H9 (cell line): ENCODE measurements at regions not wholly inside any gene's neighbourhood (a gene's known extent, or its start where the extent isn't known, plus 50 kb on each side); places are given as distances from the start of the nearest gene placed in this dataset.

Source experiments
- DNase-seq: peaks from one replicate; pipeline ENCODE4 v3.0.0-alpha.2; 2017
- H2AFZ ChIP-seq: one replicate; pipeline ENCODE4 v1.6.1; 2013; ENCODE audit warnings: mild to moderate bottlenecking, low read length, control low read depth, moderate library complexity
- H2AK5ac ChIP-seq: 2 replicates; pipeline ENCODE4 v1.6.1; 2013; ENCODE audit warnings: low read length, control low read depth, mixed read lengths; ENCODE audit not compliant: insufficient read length
- H2BK120ac ChIP-seq: one replicate; pipeline ENCODE4 v1.6.1; 2013; ENCODE audit warnings: low read depth, mild to moderate bottlenecking, low read length, control low read depth, inconsistent platforms; ENCODE audit not compliant: poor library complexity, severe bottlenecking
- H2BK12ac ChIP-seq: 2 replicates; pipeline ENCODE4 v1.6.1; 2013; ENCODE audit warnings: low read length, control low read depth, mixed read lengths, low read depth; ENCODE audit not compliant: insufficient read length
- H2BK15ac ChIP-seq: 2 replicates; pipeline ENCODE4 v1.6.1; 2013; ENCODE audit warnings: low read depth, low read length, control low read depth
- H2BK20ac ChIP-seq: one replicate; pipeline ENCODE4 v1.6.1; 2013; ENCODE audit warnings: low read depth, mild to moderate bottlenecking, low read length, control low read depth, inconsistent platforms; ENCODE audit not compliant: poor library complexity, severe bottlenecking
- H2BK5ac ChIP-seq: 2 replicates; pipeline ENCODE4 v1.6.1; 2013; ENCODE audit warnings: low read length, control low read depth, mixed read lengths; ENCODE audit not compliant: insufficient read length
- H3K14ac ChIP-seq: 2 replicates; pipeline ENCODE4 v1.6.1; 2013; ENCODE audit warnings: low read length, control low read depth; ENCODE audit not compliant: insufficient read depth
- H3K18ac ChIP-seq: 2 replicates; pipeline ENCODE4 v1.6.1; 2013; ENCODE audit warnings: low read depth, mild to moderate bottlenecking, mixed read lengths, low read length, control low read depth; ENCODE audit not compliant: insufficient read length
- H3K23ac ChIP-seq: 2 replicates; pipeline ENCODE4 v1.6.1; 2013; ENCODE audit warnings: low read length, control low read depth, mixed read lengths, low read depth; ENCODE audit not compliant: insufficient read length
- H3K23me2 ChIP-seq: 2 replicates; pipeline ENCODE4 v1.6.1; 2013; ENCODE audit warnings: low read depth, mild to moderate bottlenecking, mixed read lengths, low read length, control low read depth; ENCODE audit not compliant: insufficient read length, poor library complexity, severe bottlenecking
- H3K27ac ChIP-seq: 2 replicates; pipeline ENCODE4 v1.5.1; 2013; ENCODE audit warnings: low read length, control low read depth, mixed read lengths, low read depth; ENCODE audit not compliant: insufficient read length
- H3K27me3 ChIP-seq: 2 replicates; pipeline ENCODE4 v1.6.1; 2013; ENCODE audit warnings: low read length, control low read depth, inconsistent platforms; ENCODE audit not compliant: insufficient read depth
- H3K4ac ChIP-seq: 2 replicates; pipeline ENCODE4 v1.6.1; 2013; ENCODE audit warnings: low read depth, mild to moderate bottlenecking, control low read depth, inconsistent platforms, low read length, moderate library complexity
- H3K4me1 ChIP-seq: 2 replicates; pipeline ENCODE4 v1.6.1; 2013; ENCODE audit warnings: low read length, control low read depth, inconsistent platforms; ENCODE audit not compliant: insufficient read depth
- H3K4me2 ChIP-seq: 2 replicates; pipeline ENCODE4 v1.6.1; 2013; ENCODE audit warnings: low read length, control low read depth, mixed read lengths; ENCODE audit not compliant: insufficient read length, insufficient read depth
- H3K56ac ChIP-seq: 2 replicates; pipeline ENCODE4 v1.6.1; 2013; ENCODE audit warnings: low read depth, mild to moderate bottlenecking, mixed read lengths, low read length, control low read depth; ENCODE audit not compliant: insufficient read length
- H3K79me1 ChIP-seq: 2 replicates; pipeline ENCODE4 v1.6.1; 2013; ENCODE audit warnings: low read depth, mild to moderate bottlenecking, moderate library complexity, low read length, control low read depth, inconsistent platforms; ENCODE audit not compliant: insufficient read depth, poor library complexity, severe bottlenecking
- H3K79me2 ChIP-seq: 2 replicates; pipeline ENCODE4 v1.6.1; 2013; ENCODE audit warnings: low read length, control low read depth, inconsistent platforms; ENCODE audit not compliant: insufficient read depth
- H3K9ac ChIP-seq: 2 replicates; pipeline ENCODE4 v1.6.1; 2013; ENCODE audit warnings: low read length, control low read depth, mixed read lengths; ENCODE audit not compliant: insufficient read length; ENCODE audit errors: extremely low read depth
- H3K9me3 ChIP-seq: one replicate; pipeline ENCODE4 v1.6.1; 2013; ENCODE audit warnings: low read depth, low read length, inconsistent platforms; ENCODE audit not compliant: control insufficient read depth
- H3T11ph ChIP-seq: one replicate; pipeline ENCODE4 v1.6.1; 2013; ENCODE audit warnings: mild to moderate bottlenecking, low read length, control low read depth, inconsistent platforms
- H4K20me1 ChIP-seq: one replicate; pipeline ENCODE4 v1.6.1; 2013; ENCODE audit not compliant: control insufficient read depth, insufficient read length, insufficient read depth
- H4K5ac ChIP-seq: 2 replicates; pipeline ENCODE4 v1.6.1; 2013; ENCODE audit warnings: low read depth, mild to moderate bottlenecking, mixed read lengths, low read length, control low read depth; ENCODE audit not compliant: insufficient read length
- H4K8ac ChIP-seq: replicated peaks from 2 replicates; pipeline ENCODE4 v1.6.1; 2013; ENCODE audit warnings: low read length, control low read depth, mixed read lengths, low read depth; ENCODE audit not compliant: insufficient read length
- H4K91ac ChIP-seq: 2 replicates; pipeline ENCODE4 v1.6.1; 2013; ENCODE audit warnings: low read depth, mild to moderate bottlenecking, moderate library complexity, mixed read lengths, low read length, control low read depth; ENCODE audit not compliant: insufficient read length
- H3K27ac Mint-ChIP-seq, 3 experiments: 2 replicates in 2 of 3; 3 replicates in 1 of 3; pipeline ENCODE4 v1.8.0; 2020 to 2021; ENCODE audit warnings: mixed read lengths in 3 of 3, mild to moderate bottlenecking in 1 of 3, moderate library complexity in 1 of 3
- H3K27me3 Mint-ChIP-seq: 2 replicates; pipeline ENCODE4 v1.8.0; 2021; ENCODE audit warnings: low read depth, mild to moderate bottlenecking, moderate library complexity, mixed read lengths
- H3K36me3 Mint-ChIP-seq, 3 experiments: 2 replicates in 2 of 3; 3 replicates in 1 of 3; pipeline ENCODE4 v1.8.0; 2020 to 2021; ENCODE audit warnings: low read depth in 3 of 3, mixed read lengths in 3 of 3; ENCODE audit not compliant: insufficient read depth in 1 of 3
- H3K4me1 Mint-ChIP-seq, 2 experiments: 2 replicates each; pipeline ENCODE4 v1.8.0; 2020; ENCODE audit warnings: mixed read lengths in 2 of 2
- H3K4me3 Mint-ChIP-seq, 2 experiments: 2 replicates in 1 of 2; 3 replicates in 1 of 2; pipeline ENCODE4 v1.8.0; 2020 to 2021; ENCODE audit warnings: mild to moderate bottlenecking in 2 of 2, mixed read lengths in 2 of 2, moderate library complexity in 1 of 2
- H3K9me3 Mint-ChIP-seq, 2 experiments: 2 replicates in 1 of 2; 3 replicates in 1 of 2; pipeline ENCODE4 v1.8.0; 2020; ENCODE audit warnings: mild to moderate bottlenecking in 2 of 2, mixed read lengths in 2 of 2, moderate library complexity in 1 of 2
- WGBS: extraction: QIAGEN DNeasy Blood & Tissue Kit; methylation state at CpG from one replicate; pipeline ENCODE4 v1.1.7; 2013; ENCODE audit warnings: missing lambda C conversion rate, low lambda C conversion rate, mixed read lengths; ENCODE audit not compliant: insufficient read length; ENCODE audit errors: extremely low coverage; 5-methylcytosine and 5-hydroxymethylcytosine counted together
- TF ChIP-seq, protein P1 (sequence below): fragments of 200-600 bp; sonication (generic); conservative IDR thresholded peaks from 3 replicates; pipeline ENCODE4 v1.8.0; 2021; ENCODE audit warnings: antibody characterized with exemption, mild to moderate bottlenecking

DNA sequence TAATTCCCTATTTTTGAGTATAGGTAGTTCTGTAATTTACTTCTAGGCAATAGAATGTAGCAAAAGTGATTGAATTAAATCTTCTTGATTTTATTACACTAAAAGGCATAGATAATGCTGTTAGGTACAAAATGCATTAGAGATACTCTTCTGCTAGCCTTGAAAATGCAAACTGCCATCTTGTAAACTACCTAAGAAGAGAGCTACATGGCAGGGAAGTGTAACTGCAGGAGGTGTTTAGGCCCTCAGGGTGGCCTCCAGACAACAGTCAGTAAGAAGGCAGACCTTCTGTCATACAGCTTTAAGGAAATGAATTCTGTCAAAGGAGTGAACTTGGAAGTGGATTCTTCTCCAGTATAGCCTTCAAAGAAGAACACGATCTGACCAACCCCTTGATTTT, 1396.8 kb upstream of the SLC39A10 start:
- no peaks in the 10 kb centered on the region for H3K79me1 ChIP-seq
- H3K14ac ChIP-seq, result no peak overlapping the region
- no peak overlapping the region for H2BK120ac ChIP-seq
- TF ChIP-seq, protein P1, sequence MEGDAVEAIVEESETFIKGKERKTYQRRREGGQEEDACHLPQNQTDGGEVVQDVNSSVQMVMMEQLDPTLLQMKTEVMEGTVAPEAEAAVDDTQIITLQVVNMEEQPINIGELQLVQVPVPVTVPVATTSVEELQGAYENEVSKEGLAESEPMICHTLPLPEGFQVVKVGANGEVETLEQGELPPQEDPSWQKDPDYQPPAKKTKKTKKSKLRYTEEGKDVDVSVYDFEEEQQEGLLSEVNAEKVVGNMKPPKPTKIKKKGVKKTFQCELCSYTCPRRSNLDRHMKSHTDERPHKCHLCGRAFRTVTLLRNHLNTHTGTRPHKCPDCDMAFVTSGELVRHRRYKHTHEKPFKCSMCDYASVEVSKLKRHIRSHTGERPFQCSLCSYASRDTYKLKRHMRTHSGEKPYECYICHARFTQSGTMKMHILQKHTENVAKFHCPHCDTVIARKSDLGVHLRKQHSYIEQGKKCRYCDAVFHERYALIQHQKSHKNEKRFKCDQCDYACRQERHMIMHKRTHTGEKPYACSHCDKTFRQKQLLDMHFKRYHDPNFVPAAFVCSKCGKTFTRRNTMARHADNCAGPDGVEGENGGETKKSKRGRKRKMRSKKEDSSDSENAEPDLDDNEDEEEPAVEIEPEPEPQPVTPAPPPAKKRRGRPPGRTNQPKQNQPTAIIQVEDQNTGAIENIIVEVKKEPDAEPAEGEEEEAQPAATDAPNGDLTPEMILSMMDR, result no peak
- H4K91ac ChIP-seq, result no peak overlapping the region
- no peak overlapping the region for H2BK20ac ChIP-seq
- no peak overlapping the region for H3K18ac ChIP-seq
- H3K79me2 ChIP-seq, result no peaks in the 10 kb centered on the region
- H4K5ac ChIP-seq, result no peak overlapping the region
- no peaks in the 10 kb centered on the region; the same call in 1 of the 2 replicates for H3K4me1 ChIP-seq
- H3K27me3 ChIP-seq, result no peaks in the 10 kb centered on the region
- no peaks in the 10 kb centered on the region for H4K20me1 ChIP-seq
- no peak overlapping the region for H2BK5ac ChIP-seq
- no peak overlapping the region for H2AK5ac ChIP-seq
- Mint-ChIP-seq H3K27ac (no peak overlapping the region; a peak in 1 of 7 replicates), H3K4me3 (no peak overlapping the region), H3K27me3 (no peaks in the 10 kb centered on the region), H3K36me3 (no peaks in the 10 kb centered on the region), H3K9me3 (no peaks in the 10 kb centered on the region), H3K4me1 (no peaks in the 10 kb centered on the region)
- H3K56ac ChIP-seq, result no peak overlapping the region
- no peak overlapping the region for H3T11ph ChIP-seq
- H3K4ac ChIP-seq, result no peak overlapping the region
- H3K4me2 ChIP-seq, result no peak overlapping the region
- no peak overlapping the region for H2BK12ac ChIP-seq
- no peak overlapping the region for H2AFZ ChIP-seq
- no peak for DNase-seq
- H4K8ac ChIP-seq, result no peak overlapping the region
- no peak overlapping the region for H2BK15ac ChIP-seq
- no peak overlapping the region for H3K27ac ChIP-seq
- H3K23ac ChIP-seq, result no peak overlapping the region
- WGBS, result no CpG with 5 or more reads among the region's 1 CpG
- no peaks in the 10 kb centered on the region for H3K9me3 ChIP-seq
- no peaks in the 10 kb centered on the region for H3K23me2 ChIP-seq
- no peak overlapping the region for H3K9ac ChIP-seq
